RWPE1 (cell line): ENCODE measurements at regions not wholly inside any gene's neighbourhood (a gene's known extent, or its start where the extent isn't known, plus 50 kb on each side); places are given as distances from the start of the nearest gene placed in this dataset.

Source experiments
- CTCF ChIA-PET: fragments of 350-600 bp; sonication (Branson Sonifier 250); formaldehyde crosslinking; extraction: SDS; loops from one replicate; lab custom pipeline; 2021; lab: Yijun Ruan, JAX
- POLR2A ChIA-PET: fragments of 400-600 bp; formaldehyde crosslinking; extraction: SDS; loops from one replicate; lab custom pipeline; 2020; ENCODE audit warnings: antibody characterized with exemption; ENCODE audit not compliant: low non-redundant PET; lab: Yijun Ruan, JAX
- DNase-seq: peaks from one replicate; pipeline ENCODE4 v3.0.0; 2012; ENCODE audit warnings: low spot score
- H3K27ac ChIP-seq: fragments of 450-650 bp; 2 replicates; pipeline ENCODE4 v1.5.1; 2017
- TF ChIP-seq, protein P1 (sequence below): fragments of 450-650 bp; conservative IDR thresholded peaks from 2 replicates; pipeline ENCODE4 v1.5.1; 2017; ENCODE audit warnings: low read depth, mild to moderate bottlenecking

- ChIA-PET CTCF (interaction anchor here (0.6 kb wide), 2 partner anchors 19 to 76 kb away, joined by 3 read pairs; no protein-coding TSS in a partner anchor), POLR2A (no interaction called here)
- TF ChIP-seq, protein P1, sequence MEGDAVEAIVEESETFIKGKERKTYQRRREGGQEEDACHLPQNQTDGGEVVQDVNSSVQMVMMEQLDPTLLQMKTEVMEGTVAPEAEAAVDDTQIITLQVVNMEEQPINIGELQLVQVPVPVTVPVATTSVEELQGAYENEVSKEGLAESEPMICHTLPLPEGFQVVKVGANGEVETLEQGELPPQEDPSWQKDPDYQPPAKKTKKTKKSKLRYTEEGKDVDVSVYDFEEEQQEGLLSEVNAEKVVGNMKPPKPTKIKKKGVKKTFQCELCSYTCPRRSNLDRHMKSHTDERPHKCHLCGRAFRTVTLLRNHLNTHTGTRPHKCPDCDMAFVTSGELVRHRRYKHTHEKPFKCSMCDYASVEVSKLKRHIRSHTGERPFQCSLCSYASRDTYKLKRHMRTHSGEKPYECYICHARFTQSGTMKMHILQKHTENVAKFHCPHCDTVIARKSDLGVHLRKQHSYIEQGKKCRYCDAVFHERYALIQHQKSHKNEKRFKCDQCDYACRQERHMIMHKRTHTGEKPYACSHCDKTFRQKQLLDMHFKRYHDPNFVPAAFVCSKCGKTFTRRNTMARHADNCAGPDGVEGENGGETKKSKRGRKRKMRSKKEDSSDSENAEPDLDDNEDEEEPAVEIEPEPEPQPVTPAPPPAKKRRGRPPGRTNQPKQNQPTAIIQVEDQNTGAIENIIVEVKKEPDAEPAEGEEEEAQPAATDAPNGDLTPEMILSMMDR: no peak
Observed at GRCh38 chr20:62548471-62548870, 72.7 kb upstream of the GATA5 start.

DNA sequence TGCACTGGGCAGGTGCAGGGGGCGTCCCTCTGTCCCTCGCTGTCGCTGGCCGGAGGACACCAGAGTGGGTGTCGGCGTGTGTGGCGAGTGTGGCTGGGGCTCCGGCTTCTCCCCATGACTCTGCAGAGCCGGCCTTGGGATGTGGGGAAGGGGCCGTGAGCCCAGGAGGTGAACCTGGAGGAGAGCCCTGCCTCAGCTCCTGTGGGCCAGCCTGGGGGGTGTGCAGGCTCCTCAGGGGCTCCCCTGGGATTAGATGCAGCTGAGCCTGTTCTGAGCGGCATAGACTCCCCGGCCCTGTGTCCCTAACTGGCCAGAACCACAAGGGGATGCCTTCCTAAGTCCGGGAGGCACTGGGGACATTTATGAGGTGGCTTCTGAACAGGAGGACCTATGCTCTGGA is 73.2 kb upstream of the GATA5 start:
- H3K27ac ChIP-seq: no peak overlapping the region
- CTCF ChIA-PET: interaction anchor here (0.6 to 1.4 kb wide), 2 partner anchors 8 to 75 kb away, joined by 3 read pairs; no protein-coding TSS in a partner anchor
- TF ChIP-seq, protein P1: no peak
- POLR2A ChIA-PET: no interaction called here
- DNase-seq: no peak

More at GRCh38 chr20:62548471-62548870, 72.7 kb upstream of the GATA5 start:
- H3K27ac ChIP-seq: no peak overlapping the region
- DNase-seq: no peak

DNA sequence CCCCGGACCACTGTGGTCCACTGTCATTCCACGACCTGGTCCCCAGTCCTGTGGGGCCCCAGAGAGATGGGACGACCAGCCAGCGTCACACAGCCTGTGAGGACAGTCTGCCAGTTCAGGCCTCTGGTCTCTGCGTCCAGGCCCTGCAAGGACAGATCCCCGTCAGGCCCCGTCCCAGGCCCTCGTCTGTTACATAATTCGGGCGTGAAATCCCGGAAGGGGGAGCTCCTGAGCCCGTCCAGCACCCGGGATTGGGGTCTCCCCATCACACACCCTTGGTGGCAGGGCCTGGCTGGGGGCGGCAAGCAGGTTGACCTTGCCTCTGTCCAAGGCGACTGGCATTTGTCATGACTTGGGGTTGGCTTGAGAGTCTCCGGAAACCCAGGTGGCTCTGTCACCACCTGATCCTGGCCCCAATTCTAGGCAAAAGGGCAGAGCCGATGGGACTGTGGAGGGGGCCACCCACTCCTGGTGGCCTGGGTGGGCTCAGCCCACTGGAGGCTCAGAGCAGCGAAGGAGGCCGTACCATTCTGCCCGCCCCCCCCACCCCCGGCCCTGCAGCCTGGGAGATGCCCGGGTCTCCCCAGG is 73.8 kb upstream of the GATA5 start:
- TF ChIP-seq, protein P1: no peak
- ChIA-PET POLR2A (no interaction called here), CTCF (interaction anchor here (1.4 kb wide), 1 partner anchor 8 kb away, joined by 3 read pairs; no protein-coding TSS in a partner anchor)
- no peak overlapping the region for H3K27ac ChIP-seq
- no peak for DNase-seq

GRCh38 chr20:62550087-62550632 is 74.4 kb upstream of the GATA5 start:
- no peak overlapping the region for H3K27ac ChIP-seq
- no peak for DNase-seq
- POLR2A ChIA-PET: no interaction called here
- CTCF ChIA-PET: interaction anchor here (1.4 to 2.2 kb wide), 2 partner anchors 9 to 67 kb away, joined by 3 to 12 read pairs; no protein-coding TSS in a partner anchor
- TF ChIP-seq, protein P1: no peak

- no peak overlapping the region for H3K27ac ChIP-seq
- ChIA-PET CTCF (interaction anchor here (0.6 to 2.2 kb wide), 5 partner anchors 11 to 65 kb away, joined by 3 to 12 read pairs (median 4); no protein-coding TSS in a partner anchor), POLR2A (no interaction called here)
- TF ChIP-seq, protein P1: no peak
- DNase-seq: no peak
Observed at GRCh38 chr20:62551407-62552323, 75.9 kb upstream of the GATA5 start.

DNA sequence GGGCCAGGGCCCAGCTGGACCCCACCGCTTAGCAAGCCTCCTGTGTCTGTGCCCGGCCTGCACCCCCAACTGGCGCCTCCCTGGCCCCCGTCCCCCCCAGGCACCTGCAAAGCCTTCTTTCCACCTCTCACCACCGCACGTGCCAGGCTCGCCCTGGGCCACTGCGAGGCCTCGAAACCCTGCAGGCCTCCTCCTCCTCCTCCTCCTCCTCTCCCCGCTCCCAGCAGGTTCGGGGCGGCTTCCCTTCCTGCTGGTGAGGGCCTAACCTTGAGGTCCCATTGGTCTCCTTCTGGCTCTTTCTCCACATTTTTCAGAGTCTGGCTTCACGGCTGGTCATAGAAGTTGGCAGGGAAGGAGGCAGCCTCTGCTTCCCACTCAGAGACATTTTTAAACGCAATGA is 76.8 kb upstream of the GATA5 start:
- CTCF ChIA-PET: interaction anchor here (0.6 to 2.2 kb wide), 4 partner anchors 12 to 73 kb away, joined by 3 to 12 read pairs (median 4); no protein-coding TSS in a partner anchor

More for the DNA sequence above, 76.8 kb upstream of the GATA5 start:
- no peak overlapping the region for H3K27ac ChIP-seq
- DNase-seq: no peak
- POLR2A ChIA-PET: no interaction called here
- TF ChIP-seq, protein P1: no peak
